Epithelial cell of esophagus (primary cell): ENCODE measurements at regions not wholly inside any gene's neighbourhood (a gene's known extent, or its start where the extent isn't known, plus 50 kb on each side); places are given as distances from the start of the nearest gene placed in this dataset.

Experiments used
- DNase-seq: peaks from one replicate; pipeline ENCODE4 v3.0.0; 2010; ENCODE audit warnings: low read depth
- H3K4me3 ChIP-seq: 2 replicates; pipeline ENCODE4 v1.5.1; 2011; ENCODE audit warnings: mild to moderate bottlenecking, low read length, control low read depth
- TF ChIP-seq, protein P1 (sequence below): IDR thresholded peaks from 2 replicates; pipeline ENCODE4 v1.5.1; 2011; ENCODE audit warnings: low read depth, mild to moderate bottlenecking, low read length, control low read depth, inconsistent platforms; ENCODE audit not compliant: insufficient read depth; ENCODE audit errors: missing control alignments

DNA sequence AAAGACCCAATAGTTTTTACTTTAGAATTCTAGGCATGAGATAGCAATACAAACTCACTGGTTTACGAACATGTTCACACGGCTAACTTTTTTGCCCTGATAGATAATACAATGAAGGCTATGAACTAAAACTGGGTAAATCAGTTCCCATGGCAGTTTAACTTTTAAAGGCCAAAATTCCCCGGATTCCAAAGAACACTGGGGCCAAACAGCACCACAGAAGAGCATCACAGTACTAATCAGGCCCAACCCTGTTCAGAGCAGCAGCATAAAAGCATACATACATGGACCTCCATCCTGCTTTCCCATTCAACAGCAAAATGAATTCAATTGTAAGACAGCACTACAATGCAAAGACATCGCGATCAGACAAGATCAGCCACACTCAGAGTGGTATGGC is 540.3 kb upstream of the CCDC54 start:
- TF ChIP-seq, protein P1, sequence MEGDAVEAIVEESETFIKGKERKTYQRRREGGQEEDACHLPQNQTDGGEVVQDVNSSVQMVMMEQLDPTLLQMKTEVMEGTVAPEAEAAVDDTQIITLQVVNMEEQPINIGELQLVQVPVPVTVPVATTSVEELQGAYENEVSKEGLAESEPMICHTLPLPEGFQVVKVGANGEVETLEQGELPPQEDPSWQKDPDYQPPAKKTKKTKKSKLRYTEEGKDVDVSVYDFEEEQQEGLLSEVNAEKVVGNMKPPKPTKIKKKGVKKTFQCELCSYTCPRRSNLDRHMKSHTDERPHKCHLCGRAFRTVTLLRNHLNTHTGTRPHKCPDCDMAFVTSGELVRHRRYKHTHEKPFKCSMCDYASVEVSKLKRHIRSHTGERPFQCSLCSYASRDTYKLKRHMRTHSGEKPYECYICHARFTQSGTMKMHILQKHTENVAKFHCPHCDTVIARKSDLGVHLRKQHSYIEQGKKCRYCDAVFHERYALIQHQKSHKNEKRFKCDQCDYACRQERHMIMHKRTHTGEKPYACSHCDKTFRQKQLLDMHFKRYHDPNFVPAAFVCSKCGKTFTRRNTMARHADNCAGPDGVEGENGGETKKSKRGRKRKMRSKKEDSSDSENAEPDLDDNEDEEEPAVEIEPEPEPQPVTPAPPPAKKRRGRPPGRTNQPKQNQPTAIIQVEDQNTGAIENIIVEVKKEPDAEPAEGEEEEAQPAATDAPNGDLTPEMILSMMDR, result no peak
- DNase-seq, result no peak
- H3K4me3 ChIP-seq, result no peak overlapping the region

GRCh38 chr3:106837616-106838015 is 539.6 kb upstream of the CCDC54 start:
- DNase-seq, result no peak
- no peak overlapping the region for H3K4me3 ChIP-seq
- TF ChIP-seq, protein P1, result no peak

GRCh38 chr3:106839576-106840280 is 537.5 kb upstream of the CCDC54 start:
- no peak for DNase-seq
- TF ChIP-seq, protein P1, result no peak
- no peak overlapping the region for H3K4me3 ChIP-seq

- no peak overlapping the region for H3K4me3 ChIP-seq
- TF ChIP-seq, protein P1, result no peak
- no peak for DNase-seq
Observed at GRCh38 chr3:106840319-106840718, 536.9 kb upstream of the CCDC54 start.

DNA sequence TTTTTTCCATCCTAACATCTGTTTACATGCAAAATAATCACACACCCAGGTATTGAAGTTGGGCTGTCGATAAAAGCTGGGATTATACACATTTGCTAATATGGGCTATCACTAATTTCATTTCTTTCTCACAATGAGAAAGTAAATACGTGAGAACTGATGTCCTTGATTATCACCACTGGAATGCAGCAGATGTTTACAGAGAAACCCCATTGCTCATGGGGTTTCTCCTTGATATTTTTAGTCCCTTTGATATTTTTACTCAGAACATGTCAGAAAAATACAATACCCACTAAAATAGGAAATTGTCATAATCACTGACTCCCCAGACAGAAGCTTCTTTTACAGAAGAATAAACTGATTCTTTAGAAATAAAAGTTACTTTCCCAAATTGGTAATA is 535.1 kb upstream of the CCDC54 start:
- H3K4me3 ChIP-seq, result no peak overlapping the region
- TF ChIP-seq, protein P1, result no peak
- DNase-seq, result no peak

GRCh38 chr3:106844638-106845037 is 532.6 kb upstream of the CCDC54 start:
- DNase-seq, result no peak
- H3K4me3 ChIP-seq, result no peak overlapping the region
- TF ChIP-seq, protein P1, result no peak

- TF ChIP-seq, protein P1, result no peak
- H3K4me3 ChIP-seq, result no peak overlapping the region
- DNase-seq, result no peak
Observed at GRCh38 chr3:106848099-106848498, 529.1 kb upstream of the CCDC54 start.
